NOMO-1 treated with DMSO at 0.1 percent for 48 hours (cell line): ENCODE measurements at regions not wholly inside any gene's neighbourhood (a gene's known extent, or its start where the extent isn't known, plus 50 kb on each side); places are given as distances from the start of the nearest gene placed in this dataset.
"Not testable (repeated sequence)": the region's sequence is repeated elsewhere in the genome, so short reads cannot be mapped to it uniquely, and the experiment has no call there.

Source experiments
- DNase-seq: peaks from one replicate; lab custom pipeline; 2025; ENCODE audit not compliant: unreplicated experiment; lab: John Stamatoyannopoulos, UW

DNA sequence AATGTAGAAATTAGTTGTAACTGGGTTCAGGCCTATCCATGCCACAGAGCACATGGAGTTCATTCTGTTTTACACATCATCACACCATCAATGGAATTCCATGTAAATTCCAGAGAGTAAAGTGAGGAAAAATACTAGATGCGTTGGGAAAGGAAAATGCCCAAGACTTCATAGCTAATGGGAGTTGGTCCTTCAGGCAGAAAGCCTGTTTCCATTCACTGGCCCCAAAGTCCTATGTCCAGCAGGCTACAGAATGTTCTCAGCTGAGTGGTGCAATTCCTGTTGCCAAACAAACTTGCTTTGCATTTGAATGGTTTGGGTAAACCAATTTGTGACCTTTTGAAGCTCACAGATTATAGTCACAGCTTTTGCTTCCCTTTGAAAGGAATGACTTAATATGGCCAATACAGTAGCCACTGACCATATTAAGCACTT, 164.6 kb upstream of the PFN2 start:
- no peak for DNase-seq

DNA sequence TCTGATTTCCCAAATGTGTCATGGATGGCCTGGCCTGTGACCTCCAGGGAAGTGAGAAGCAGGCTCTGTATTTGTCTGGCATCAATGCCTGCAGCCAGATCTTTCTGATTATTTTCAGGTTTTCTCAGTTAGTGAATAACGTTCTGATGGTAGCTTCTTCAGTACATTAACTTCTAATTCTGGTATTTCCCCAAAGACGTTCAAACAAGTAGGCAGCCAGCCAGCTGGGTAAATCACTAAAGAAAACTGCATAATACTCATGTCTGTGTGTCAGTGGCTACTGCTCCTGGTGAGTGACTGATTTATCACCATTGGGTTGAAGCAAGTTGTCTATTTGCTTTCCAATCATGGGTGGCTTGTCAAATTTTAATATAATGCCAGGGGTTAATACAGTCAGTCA, 162.6 kb upstream of the PFN2 start:
- DNase-seq = no peak

DNA sequence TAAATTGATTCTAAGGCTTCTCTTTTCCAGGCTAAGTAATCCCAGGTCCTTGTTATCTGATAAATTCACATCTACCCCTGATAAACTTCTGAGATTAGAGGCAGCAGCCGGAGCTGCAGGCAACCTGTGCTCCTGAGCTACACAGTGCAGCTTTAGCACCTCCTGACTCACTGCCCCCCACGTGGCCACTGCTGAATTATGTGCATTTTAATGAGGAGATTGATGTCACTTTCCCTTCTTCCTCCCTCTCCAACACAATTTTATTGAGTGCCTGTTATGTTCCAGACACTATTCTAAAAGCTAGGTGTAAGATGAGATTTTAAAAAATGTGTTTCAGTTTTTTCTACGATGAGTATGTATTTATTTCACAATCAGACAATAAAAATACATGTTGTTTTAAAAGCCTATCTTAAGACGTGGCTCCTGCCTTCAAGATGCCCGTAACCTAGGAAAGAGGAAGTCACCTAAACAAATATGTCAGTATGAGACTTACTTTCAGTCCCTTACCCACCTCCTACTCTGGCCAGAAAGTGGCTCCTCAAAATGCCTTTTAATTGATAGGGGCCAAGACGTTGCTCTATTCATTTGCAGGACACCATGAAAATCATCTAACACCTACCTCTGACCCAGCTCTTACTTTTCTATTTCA, 161.5 kb upstream of the PFN2 start:
- DNase-seq = peak; percentile 77

DNA sequence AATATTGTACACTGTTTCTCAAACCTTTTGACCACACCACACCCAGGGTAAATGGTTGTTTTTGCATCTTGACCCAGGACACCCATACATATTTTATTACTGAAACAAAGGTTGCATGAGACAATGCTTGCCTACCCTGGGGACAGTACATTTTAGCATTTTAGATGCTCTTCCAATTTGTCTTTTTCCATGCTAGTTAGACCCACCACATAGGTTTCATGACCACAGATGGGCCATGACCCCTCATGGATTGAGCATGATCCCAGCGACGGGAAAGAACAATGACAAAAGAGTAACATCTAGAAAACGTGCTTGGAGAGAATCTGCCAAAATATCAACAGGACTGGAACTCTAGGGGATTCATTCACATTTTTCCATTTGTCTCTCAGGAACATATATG, 161.0 kb upstream of the PFN2 start:
- DNase-seq = no peak

DNA sequence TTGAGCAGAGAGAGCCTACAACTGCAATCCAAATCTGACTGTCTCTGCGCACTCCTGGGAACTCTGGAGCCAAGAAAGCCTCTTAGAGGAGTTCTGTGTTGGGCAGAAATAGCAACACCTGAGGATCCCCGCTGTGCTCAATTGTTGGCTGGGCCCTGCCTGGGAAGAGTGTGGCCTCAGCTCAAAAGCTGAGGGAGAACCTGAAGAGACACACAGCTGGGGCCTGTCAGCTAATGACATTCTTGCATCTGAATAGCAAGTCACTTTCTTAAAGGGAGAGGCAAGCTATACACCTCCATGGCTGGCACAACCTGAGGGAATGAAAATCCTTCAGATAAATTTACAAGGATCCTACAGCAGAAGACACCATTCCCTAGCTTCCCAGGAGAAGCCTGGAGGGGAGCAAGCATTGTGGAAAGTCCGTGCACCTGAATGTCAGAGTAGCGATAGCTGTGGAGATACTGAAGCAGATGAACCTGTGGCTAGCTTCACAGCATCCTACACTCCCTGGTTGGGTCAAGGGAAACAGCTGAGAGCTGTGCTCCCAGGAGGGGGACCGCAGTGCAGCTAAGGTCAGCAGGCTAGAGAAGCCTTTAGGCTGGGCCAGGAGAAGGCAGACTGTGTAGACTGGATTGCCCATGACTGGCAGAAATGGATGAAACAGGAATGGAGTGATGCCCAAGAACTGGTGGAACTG, 159.9 kb upstream of the PFN2 start:
- no peak for DNase-seq

DNA sequence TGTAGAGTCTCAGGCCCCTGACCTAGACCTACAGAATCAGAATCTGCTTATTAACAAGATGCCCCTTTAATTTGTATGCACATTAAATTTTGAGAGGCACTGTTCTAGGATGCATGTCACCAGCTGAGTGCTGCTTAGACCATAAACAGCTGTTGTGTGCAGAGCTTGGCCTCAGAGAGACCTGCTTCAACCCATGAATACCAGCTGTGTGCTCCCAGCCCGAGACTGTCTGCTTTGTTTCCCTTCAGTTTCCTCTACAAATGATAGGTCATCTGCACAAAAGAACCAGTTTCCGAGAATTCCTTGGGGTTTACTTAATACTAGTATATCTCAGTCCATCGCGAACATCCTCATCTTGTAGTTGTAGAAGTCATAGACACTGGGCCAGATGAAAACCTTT, 158.5 kb upstream of the PFN2 start:
- DNase-seq = no peak

DNA sequence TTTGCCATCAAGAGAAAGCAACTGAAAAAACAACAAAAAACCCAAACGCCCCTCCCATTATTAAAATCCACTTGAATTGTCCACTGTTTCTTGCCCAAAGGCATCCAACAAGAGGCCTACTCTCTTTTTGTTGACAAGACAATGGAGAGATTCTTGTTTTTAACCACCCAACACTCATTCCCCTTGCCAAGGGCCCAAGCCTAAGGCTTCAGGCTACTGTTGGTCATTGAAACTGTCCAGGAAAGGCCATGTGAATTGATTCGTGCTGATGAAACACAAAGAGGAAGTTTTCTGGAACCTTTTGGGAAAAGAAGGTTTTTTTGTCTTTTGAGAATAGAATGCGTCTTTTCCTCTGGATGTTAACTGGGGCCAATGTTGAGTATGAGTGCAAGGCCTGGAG, 157.4 kb upstream of the PFN2 start:
- no peak for DNase-seq

DNA sequence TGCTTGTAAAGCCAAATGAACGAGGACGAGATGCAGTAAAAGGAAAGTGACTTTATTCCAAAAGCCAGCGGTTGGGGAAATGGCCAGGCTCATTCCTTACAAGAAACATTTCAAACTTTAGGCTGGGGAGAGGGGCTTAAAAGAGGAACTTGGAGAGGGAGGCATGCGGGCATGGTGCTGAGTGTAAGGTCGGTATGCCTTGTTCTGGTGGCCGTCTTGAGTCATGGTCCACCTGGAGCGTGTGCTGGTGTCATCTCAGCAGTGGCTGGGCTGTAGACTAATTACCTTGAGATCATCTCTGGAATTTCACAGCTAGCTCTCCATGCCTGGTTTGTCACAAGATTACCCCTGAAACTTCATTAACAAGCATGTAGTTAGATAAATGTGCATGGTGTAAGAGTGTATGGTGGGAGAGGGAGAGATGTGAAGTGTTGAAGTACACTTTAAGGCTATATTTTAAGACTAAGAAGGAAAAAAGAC, 156.4 kb upstream of the PFN2 start:
- no peak for DNase-seq

DNA sequence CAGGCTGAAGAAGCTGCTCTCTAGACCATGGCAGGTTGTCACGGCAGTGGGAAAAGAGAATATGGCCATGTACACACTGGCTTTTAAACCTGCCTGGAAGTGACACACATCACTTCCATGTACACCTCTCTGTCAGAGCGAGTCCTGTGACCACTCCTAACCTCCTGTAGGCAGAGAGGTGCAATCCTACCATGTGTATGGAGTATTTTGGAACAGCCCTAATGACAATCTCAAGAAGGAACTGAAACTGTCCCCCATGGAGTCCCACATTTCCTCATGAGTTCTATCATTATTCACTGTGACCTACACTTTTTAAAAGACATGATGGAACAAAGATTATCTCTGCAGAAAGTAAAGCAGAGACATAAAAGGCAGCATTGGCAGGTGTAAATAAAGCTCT, 153.4 kb upstream of the PFN2 start:
- peak; percentile 25 for DNase-seq

DNA sequence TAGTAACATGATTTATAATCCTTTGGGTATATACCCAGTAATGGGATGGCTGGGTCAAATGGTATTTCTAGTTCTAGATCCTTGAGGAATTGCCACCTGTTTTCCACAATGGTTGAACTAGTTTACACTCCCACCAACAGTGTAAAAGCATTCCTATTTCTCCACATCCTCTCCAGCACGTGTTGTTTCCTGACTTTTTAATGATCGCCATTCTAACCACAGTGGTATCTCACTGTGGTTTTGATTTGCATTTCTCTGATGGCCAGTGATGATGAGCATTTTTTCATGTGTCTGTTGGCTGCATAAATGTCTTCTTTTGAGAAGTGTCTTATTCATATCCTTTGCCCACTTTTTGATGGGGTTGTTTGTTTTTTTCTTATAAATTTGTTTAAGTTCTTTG, 152.6 kb upstream of the PFN2 start:
- DNase-seq = not testable (repeated sequence)

DNA sequence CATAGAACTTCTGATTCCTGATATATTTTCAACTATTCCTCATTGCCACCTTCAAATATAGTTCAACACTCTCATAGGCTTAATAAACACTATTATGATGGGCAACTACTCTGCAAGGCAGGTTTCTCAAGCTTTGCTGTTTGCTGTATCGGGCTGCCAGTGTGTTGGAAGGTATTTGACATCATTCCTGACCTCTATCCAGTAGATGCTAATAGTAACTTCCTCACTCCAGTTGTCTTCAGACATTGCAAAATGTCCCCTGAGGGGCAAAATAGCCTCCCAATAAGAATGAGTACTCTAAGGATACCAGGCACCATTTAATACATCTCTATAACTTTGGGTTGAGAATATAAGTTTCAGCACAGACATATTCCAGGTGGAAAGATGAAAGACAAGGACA, 147.5 kb upstream of the PFN2 start:
- DNase-seq = no peak

DNA sequence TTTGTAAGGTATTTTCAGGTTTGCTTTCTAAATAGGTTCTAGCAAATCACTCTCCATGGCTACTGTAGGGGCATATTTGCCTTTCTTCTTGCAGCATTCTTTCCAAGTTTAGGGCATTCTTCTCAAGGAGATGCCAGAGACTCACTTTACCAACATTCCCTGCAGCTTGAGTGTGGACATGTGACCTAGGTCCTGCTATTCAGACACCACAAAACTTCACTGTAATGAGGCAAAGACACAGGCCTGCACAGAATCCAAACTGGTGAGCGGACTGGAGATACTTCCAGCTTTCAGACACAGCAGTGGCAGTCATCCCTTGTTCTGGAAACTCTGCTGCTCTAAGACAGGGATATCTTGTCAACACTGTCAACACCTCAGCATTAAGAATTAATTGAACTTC, 146.4 kb upstream of the PFN2 start:
- DNase-seq = no peak

DNA sequence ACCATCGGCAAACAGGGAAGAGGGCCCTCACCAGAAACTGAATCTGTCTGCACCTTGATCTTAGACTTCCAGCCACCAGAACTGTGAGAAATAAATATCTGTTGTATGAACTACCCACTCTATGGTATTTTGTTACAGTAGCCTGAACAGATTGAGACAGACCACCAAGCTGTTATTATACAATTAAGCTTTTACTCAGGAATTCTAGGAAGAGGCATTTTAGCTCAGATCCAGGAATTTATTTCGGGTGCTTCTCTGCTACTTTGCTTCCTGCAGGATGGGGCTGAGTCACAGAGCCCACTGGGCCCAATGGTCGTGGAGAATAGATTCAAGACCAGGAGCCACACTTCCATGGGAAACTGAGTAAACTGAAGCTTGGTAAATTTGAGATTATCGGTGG, 145.5 kb upstream of the PFN2 start:
- DNase-seq = no peak

DNA sequence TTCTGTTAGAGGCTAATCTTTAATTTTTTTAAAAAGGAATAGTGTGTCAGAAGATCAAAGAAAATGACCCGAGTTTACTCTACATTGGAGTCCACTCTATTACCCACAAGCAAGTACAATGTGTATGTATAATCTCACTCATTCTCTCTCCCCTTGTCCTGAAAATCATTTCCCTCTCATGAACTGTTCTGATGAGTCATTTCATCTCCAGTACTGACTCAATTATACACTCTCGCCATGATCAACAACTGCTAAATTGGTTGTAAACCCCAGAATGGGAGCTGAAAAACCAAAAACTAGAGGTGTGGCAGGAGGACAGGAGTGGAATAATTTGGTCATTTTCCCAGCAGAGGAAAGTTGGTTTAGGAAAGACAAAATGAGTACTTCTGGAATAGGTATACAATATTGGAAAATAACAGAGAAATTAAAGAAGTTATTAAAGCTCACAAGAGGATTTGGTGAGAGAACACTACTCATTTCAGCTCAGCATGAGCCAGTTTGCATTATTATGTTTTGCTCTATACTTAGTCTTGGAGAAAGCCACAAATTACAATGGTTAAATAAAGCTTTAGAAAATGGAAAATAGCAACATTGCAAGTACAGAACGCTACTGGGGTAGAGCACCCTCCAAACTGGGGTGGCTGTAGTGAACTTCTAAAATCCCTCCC, 144.3 kb upstream of the PFN2 start:
- DNase-seq = no peak

DNA sequence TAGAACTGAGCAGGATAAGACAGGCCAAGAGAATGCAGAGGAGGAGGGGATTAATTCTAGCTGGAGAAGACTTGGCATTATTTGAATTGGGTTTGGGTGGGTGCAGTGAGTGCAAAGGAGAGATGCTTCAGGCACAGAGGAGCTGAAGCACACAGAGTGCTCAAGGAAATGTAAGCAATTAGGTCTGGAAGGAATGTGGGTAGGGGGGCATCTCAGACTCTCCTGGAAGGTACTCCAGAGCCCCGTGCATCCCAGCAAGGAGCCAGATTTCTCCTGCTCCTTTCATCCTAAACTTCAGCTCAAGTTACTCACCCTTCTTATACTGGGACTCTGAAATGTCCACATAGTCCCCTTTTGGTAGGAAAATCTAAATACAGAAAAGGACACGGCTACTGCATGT, 143.6 kb upstream of the PFN2 start:
- DNase-seq = no peak

DNA sequence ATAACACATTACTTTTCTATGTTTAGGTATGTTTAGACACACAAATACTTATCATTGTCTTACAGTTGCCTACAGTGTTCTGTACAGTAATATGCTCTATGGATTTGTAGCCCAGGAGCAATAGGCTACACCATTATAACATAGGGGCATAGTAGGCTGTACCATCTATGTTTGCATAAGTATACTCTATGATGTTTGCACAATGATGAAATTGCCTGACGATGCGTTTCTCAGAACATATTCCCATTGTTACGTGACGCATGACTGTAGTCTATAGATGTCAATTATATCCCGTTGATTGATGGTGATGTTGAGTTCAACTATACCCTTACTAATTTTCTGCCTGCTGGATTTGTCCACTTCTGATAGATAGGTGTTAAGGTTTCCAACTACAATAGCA, 139.4 kb upstream of the PFN2 start:
- DNase-seq = no peak

DNA sequence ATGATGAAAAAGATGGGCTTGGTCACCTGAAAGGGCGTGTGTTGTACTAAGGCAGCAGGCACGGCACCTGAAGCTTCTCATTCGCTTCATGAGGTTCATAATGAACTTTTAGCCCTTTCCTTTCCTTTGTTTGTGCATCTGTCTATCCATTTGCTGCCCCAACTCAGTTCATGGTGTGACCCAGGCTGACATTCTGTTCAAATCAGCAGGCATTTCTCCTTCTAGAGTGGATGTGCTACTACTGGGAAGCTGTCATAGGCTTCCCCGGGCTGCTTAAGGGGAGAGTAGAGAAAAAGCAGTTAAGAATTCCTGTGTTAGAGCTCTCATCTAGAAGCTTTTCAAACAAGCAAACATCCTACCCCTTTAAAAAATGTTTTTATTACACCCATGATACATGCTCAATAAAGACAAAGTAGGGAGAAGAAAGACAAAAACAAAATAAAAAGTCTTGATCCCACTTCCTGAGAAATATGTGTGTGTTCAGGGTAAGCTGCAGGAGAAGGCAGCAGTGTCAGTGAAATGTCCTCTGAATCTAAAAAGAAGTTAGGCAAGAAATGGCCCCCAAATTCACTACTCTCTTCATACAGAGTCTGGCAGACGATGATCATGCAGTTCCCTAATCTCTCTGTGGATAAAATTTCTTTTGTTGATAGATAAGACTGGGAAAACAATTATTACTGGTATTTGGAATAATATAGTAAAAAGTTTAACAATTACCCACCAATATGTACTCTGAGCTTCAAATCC, 136.9 kb upstream of the PFN2 start:
- DNase-seq = no peak

DNA sequence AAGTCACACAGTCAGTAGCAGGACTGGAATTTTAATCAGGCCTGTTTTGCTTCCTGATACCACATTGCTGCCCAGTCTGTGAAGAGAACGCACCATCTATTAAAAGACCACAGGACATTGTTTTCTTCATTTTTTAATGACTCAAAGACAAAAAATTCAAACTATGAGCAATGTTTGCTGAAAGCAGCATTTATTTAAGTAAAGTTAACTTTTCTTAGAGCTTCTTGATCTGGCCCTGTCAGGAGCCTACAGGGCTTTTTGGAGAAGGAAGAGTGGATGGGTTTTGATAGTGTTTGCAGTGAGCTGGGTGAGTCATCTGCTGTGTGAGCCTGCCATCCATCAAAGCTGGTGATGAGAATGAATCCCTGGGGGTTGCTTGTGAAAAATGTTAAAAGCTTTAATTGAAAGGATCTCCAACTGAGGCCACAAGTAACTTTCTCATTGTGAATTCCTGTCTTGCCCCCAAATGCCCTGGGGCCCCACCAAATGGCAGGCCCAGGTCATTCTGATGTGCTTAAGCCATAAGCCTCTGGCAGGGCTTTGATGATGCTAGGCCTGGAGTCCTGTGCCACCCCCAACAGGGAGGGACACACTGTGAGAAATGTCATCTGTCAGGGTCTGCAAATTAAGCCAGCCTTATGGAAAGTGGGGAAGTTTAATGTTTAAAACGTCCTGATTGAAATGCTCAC, 136.2 kb upstream of the PFN2 start:
- no peak for DNase-seq

DNA sequence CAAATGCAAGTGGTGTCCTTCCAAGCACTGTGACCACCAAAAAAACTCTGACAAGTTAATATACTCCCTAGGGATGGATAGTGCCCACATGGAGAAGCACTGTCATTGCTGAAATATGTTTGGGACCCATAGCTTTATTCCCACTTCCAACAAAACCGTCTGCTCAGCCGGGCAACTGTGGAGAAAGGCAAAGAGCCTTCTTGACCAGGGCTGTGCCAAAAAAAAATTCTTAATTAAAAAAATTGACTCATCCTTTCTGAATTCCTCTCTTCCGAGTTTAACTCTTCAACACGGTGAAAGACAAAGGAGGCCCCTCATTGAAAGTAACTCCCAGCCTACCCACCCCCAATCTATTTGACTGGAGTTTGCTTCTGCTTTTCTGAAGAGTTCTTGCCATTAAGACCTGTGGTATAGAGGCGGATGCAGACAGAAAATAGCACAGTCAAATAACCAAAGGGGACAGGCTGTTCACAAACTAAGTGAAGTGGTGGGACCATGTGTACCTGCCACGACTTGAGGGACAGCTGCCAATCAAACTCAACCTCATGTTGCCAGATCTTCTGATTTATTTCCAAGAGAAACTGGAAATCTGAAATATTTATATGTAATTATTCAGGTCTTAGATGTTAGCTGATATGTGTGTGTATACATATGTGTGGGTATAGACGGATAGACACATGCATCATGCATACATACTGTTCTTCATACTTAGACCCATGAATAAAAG, 135.4 kb upstream of the PFN2 start:
- DNase-seq = no peak

DNA sequence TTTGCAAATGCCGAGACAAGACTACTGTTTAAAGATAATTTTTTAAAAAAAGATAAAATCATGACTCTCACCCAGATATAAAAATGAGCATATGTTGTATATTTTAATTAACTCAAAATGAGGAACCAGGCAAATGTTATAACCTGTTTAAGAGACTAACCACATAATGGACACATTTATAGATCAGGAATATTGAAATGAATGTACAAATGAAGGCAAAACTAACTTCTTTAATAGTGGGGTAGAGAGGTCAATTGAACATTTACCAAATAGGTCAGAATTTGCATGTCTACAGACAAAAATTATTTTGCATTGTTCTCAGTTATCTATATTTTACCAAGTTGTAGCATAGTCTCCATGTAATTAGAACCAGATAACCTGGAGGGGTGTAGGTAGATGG, 134.3 kb upstream of the PFN2 start:
- no peak for DNase-seq
